ENCODE measurements at regions not wholly inside any gene's neighbourhood (a gene's known extent, or its start where the extent isn't known, plus 50 kb on each side); places are given as distances from the start of the nearest gene placed in this dataset.
A peak's percentile ranks its signal among the peaks of the same experiment; 100 is the strongest.

DNA sequence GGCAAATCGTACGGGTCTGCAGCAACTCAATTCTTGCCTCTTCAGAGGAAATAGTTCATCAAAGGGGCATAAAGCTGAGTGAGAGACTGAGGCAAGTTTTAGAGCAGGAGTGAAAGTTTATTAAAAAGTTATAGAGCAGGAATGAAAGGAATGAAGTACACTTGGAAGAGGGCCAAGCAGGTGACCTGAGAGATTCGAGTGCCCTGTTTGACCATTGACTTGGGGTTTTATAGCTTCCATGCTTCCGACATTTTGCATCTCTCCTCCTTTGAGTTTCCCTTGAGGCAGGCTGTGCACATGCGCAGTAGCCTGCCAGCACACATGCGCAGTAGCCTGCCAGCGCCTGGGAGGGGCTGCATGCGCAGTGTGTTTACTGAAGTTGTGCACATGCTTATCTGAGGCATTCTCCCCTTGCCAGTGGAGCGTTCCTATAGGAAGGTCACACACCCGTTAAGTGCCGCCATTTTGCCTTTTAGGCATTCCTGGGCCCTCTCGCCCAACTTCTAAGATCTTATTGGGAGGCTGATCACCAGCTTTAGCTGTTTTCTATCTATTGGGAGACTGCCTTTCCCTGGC lies 265.5 kb upstream of the MGAT5 start (continued):
- TF ChIP-seq, protein P1, sequence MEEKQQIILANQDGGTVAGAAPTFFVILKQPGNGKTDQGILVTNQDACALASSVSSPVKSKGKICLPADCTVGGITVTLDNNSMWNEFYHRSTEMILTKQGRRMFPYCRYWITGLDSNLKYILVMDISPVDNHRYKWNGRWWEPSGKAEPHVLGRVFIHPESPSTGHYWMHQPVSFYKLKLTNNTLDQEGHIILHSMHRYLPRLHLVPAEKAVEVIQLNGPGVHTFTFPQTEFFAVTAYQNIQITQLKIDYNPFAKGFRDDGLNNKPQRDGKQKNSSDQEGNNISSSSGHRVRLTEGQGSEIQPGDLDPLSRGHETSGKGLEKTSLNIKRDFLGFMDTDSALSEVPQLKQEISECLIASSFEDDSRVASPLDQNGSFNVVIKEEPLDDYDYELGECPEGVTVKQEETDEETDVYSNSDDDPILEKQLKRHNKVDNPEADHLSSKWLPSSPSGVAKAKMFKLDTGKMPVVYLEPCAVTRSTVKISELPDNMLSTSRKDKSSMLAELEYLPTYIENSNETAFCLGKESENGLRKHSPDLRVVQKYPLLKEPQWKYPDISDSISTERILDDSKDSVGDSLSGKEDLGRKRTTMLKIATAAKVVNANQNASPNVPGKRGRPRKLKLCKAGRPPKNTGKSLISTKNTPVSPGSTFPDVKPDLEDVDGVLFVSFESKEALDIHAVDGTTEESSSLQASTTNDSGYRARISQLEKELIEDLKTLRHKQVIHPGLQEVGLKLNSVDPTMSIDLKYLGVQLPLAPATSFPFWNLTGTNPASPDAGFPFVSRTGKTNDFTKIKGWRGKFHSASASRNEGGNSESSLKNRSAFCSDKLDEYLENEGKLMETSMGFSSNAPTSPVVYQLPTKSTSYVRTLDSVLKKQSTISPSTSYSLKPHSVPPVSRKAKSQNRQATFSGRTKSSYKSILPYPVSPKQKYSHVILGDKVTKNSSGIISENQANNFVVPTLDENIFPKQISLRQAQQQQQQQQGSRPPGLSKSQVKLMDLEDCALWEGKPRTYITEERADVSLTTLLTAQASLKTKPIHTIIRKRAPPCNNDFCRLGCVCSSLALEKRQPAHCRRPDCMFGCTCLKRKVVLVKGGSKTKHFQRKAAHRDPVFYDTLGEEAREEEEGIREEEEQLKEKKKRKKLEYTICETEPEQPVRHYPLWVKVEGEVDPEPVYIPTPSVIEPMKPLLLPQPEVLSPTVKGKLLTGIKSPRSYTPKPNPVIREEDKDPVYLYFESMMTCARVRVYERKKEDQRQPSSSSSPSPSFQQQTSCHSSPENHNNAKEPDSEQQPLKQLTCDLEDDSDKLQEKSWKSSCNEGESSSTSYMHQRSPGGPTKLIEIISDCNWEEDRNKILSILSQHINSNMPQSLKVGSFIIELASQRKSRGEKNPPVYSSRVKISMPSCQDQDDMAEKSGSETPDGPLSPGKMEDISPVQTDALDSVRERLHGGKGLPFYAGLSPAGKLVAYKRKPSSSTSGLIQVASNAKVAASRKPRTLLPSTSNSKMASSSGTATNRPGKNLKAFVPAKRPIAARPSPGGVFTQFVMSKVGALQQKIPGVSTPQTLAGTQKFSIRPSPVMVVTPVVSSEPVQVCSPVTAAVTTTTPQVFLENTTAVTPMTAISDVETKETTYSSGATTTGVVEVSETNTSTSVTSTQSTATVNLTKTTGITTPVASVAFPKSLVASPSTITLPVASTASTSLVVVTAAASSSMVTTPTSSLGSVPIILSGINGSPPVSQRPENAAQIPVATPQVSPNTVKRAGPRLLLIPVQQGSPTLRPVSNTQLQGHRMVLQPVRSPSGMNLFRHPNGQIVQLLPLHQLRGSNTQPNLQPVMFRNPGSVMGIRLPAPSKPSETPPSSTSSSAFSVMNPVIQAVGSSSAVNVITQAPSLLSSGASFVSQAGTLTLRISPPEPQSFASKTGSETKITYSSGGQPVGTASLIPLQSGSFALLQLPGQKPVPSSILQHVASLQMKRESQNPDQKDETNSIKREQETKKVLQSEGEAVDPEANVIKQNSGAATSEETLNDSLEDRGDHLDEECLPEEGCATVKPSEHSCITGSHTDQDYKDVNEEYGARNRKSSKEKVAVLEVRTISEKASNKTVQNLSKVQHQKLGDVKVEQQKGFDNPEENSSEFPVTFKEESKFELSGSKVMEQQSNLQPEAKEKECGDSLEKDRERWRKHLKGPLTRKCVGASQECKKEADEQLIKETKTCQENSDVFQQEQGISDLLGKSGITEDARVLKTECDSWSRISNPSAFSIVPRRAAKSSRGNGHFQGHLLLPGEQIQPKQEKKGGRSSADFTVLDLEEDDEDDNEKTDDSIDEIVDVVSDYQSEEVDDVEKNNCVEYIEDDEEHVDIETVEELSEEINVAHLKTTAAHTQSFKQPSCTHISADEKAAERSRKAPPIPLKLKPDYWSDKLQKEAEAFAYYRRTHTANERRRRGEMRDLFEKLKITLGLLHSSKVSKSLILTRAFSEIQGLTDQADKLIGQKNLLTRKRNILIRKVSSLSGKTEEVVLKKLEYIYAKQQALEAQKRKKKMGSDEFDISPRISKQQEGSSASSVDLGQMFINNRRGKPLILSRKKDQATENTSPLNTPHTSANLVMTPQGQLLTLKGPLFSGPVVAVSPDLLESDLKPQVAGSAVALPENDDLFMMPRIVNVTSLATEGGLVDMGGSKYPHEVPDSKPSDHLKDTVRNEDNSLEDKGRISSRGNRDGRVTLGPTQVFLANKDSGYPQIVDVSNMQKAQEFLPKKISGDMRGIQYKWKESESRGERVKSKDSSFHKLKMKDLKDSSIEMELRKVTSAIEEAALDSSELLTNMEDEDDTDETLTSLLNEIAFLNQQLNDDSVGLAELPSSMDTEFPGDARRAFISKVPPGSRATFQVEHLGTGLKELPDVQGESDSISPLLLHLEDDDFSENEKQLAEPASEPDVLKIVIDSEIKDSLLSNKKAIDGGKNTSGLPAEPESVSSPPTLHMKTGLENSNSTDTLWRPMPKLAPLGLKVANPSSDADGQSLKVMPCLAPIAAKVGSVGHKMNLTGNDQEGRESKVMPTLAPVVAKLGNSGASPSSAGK (IDR thresholded peaks at IDR 0.05) = peak; percentile 72
- TF ChIP-seq NBN (IDR thresholded peaks at IDR 0.05; ENCODE audit: low read depth) = no peak
- peak; percentile 76 for TF ChIP-seq L3MBTL2 (IDR thresholded peaks at IDR 0.05)
- no peak for TF ChIP-seq DDX20 (tag; IDR thresholded peaks at IDR 0.05; ENCODE audit: low read depth)
- TF ChIP-seq ESRRA (IDR thresholded peaks at IDR 0.05; ENCODE audit: borderline replicate concordance, low read depth) = peak; percentile 44; the same call in 1 of the 2 replicates
- no peak for TF ChIP-seq ZSCAN29 (IDR thresholded peaks at IDR 0.05)
- no peak for TF ChIP-seq HDAC8 (tag; IDR thresholded peaks at IDR 0.05)
- peak in 1 of 2 experiments; percentile 44 for TF ChIP-seq E2F6 (IDR thresholded peaks at IDR 0.05; ENCODE audit: borderline replicate concordance in 1 of 2, extremely low read depth in 1 of 2, insufficient read depth in 1 of 2, insufficient read length in 1 of 2, low read depth in 1 of 2, low read length in 1 of 2, poor library complexity in 1 of 2, severe bottlenecking in 1 of 2)
- TF ChIP-seq, protein P2, sequence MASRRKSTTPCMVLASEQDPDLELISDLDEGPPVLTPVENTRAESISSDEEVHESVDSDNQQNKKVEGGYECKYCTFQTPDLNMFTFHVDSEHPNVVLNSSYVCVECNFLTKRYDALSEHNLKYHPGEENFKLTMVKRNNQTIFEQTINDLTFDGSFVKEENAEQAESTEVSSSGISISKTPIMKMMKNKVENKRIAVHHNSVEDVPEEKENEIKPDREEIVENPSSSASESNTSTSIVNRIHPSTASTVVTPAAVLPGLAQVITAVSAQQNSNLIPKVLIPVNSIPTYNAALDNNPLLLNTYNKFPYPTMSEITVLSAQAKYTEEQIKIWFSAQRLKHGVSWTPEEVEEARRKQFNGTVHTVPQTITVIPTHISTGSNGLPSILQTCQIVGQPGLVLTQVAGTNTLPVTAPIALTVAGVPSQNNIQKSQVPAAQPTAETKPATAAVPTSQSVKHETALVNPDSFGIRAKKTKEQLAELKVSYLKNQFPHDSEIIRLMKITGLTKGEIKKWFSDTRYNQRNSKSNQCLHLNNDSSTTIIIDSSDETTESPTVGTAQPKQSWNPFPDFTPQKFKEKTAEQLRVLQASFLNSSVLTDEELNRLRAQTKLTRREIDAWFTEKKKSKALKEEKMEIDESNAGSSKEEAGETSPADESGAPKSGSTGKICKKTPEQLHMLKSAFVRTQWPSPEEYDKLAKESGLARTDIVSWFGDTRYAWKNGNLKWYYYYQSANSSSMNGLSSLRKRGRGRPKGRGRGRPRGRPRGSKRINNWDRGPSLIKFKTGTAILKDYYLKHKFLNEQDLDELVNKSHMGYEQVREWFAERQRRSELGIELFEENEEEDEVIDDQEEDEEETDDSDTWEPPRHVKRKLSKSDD (conservative IDR thresholded peaks at IDR 0.05; ENCODE audit: low read length) = no peak
- TF ChIP-seq, protein P3, sequence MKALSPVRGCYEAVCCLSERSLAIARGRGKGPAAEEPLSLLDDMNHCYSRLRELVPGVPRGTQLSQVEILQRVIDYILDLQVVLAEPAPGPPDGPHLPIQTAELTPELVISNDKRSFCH (CRISPR knock-in tag; IDR thresholded peaks at IDR 0.05) = no peak
- TF ChIP-seq, protein P3 (tag; IDR thresholded peaks at IDR 0.05) = no peak
- peak; percentile 91 to 93 for TF ChIP-seq NRF1 (conservative IDR thresholded peaks at IDR 0.05 in 1 of 2, IDR thresholded peaks at IDR 0.05 in 1 of 2)
